Epithelial cell of esophagus (primary cell): ENCODE measurements at regions not wholly inside any gene's neighbourhood (a gene's known extent, or its start where the extent isn't known, plus 50 kb on each side); places are given as distances from the start of the nearest gene placed in this dataset.

ENCODE experiments used
- DNase-seq: peaks from one replicate; pipeline ENCODE4 v3.0.0; 2010; ENCODE audit warnings: low read depth
- H3K4me3 ChIP-seq: 2 replicates; pipeline ENCODE4 v1.5.1; 2011; ENCODE audit warnings: mild to moderate bottlenecking, low read length, control low read depth
- CTCF ChIP-seq: IDR thresholded peaks from 2 replicates; pipeline ENCODE4 v1.5.1; 2011; ENCODE audit warnings: low read depth, mild to moderate bottlenecking, low read length, control low read depth, inconsistent platforms; ENCODE audit not compliant: insufficient read depth; ENCODE audit errors: missing control alignments

- no peak for TF ChIP-seq CTCF
- no peak overlapping the region for H3K4me3 ChIP-seq
- no peak for DNase-seq
These were observed 75.9 kb downstream of the EDN3 start for GRCh38 chr20:59376109-59376841.

DNA sequence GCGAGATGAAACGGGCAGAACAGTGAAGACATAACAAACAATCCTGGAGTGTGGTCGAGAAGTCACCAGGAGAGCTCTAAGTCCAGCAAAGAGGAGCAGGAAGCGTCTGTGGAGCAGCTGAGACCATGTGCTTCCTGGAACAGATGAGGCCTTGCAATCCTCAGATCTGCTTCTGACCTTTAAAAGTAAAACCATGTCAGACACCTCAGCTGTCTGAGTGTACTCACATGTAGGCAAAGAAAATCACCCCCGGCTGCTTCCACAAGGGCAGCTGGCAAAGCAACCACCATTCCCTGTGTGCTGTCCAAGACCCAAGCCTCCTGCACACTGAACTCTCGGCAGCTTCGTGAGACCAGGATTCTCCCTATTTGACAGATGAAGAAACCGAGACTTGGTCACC is 76.6 kb downstream of the EDN3 start:
- H3K4me3 ChIP-seq = no peak overlapping the region
- TF ChIP-seq CTCF = no peak
- DNase-seq = no peak

DNA sequence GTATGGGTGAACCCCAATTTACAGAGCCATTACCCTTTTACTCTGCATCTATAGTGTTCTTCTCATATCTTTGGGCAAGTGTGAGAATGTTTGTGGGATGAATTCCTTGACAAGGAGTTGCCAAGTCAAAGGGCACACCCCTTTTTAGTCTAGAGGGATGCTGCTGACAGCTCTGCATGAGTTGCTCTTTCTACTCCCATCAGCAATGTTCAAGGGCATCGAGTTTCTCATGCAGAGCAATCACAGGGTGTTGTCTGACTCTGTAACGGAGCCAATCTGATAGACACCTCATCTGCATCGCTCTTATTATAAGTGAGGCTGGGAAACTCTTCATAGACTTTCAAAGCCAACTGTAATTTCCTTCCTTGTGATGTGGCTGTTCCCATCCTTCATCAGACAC is 77.4 kb downstream of the EDN3 start:
- TF ChIP-seq CTCF = no peak
- no peak overlapping the region for H3K4me3 ChIP-seq
- DNase-seq = no peak

DNA sequence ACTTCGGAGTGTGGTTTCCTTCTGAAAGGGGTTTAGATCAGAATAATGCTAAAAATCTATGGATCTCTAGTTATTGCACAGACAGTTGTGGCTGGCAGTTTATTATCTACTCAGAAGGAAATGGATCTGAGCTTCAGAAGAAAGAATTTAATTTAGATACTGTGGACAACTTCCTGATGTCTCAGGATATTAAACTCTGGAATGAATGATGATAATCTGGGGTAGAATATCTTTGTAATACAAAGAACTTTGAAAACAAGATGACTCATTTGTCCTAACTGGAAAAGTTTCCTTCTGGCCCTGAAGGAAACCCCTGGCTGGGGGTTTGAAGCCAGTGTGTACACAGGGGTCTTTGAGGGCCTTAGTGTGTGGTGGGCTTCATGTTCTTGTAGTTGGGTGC is 78.0 kb downstream of the EDN3 start:
- no peak for TF ChIP-seq CTCF
- no peak overlapping the region for H3K4me3 ChIP-seq
- DNase-seq = no peak

DNA sequence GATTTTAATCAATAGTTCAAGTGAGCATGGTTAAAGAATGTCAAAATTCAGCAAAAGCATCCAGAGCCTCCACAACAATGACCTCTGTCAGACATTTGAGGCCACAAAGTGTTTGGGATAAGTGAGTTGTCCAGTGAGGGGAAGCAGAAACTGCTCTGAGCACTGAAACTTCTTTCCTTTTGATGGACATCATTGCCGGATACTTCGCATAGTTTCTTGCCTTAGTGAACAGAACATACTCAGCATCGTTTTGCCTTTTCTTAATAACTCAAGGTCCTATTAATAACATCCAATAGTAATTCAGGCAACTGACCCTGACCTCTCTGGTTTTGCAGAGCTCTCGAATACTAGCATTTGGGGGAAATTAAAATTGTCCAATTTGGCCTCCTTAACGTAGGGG is 78.6 kb downstream of the EDN3 start:
- TF ChIP-seq CTCF = no peak
- no peak for DNase-seq
- H3K4me3 ChIP-seq = no peak overlapping the region

GRCh38 chr20:59381689-59382088 is 81.3 kb downstream of the EDN3 start:
- no peak for DNase-seq
- no peak for TF ChIP-seq CTCF
- H3K4me3 ChIP-seq = no peak overlapping the region

DNA sequence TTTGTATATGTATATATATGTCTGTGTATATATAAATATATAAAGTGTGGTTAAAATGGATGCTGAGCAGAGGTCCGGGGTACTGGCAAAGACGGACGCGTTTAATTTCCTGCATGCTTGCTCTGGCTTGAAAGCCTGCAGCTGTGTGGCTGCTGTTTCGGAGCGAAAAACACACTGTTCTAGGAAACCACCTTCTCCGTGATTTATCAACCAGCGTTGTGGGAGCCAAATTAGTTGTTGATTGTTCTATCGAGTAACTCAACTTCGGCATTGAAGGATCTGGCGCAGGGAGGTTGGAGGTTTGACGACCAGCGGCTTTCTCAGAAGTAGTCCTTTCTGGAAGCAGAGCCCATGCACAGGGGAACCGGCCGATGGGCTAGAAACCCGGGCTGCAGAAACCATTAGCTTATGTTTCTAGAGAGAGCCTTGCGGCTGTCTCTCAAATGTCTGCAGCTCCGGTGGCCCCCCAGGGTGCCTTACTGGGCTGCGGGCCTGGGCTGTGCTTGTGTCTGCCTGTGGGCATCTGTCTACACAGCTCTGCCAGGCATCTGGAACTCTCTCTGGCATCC is 81.8 kb downstream of the EDN3 start:
- H3K4me3 ChIP-seq = no peak overlapping the region
- TF ChIP-seq CTCF = no peak
- DNase-seq = no peak
